ENCODE measurements at regions not wholly inside any gene's neighbourhood (a gene's known extent, or its start where the extent isn't known, plus 50 kb on each side); places are given as distances from the start of the nearest gene placed in this dataset.

DNA sequence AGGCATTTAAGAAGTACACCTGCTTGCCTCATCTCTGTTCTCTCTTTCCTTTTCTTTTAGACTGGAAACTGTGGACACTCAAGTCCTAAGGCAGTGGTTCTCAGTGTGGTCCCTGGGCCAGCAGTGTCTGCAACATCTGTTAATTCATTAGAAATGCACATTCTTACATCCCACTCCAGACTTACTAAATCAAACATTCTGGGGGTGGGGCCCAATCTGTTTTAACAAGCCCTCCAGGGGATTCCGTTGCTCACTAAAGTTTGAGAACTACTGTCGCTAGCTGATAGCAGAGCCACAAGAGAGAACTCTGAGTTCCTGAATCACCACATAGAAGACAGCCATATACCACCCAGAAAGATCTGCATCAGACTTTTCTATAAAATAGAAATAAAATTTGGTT, 430.6 kb downstream of the BCOR start:
- H3K27me3 ChIP-seq (ENCODE audit: control insufficient read depth in 3 of 3, insufficient read depth in 3 of 3, low read length in 3 of 3), result peaks cover 0 to 7% (median 0%) of the 10 kb centered on the region in 3 donors
- H3K27ac ChIP-seq (ENCODE audit: low read depth, low read length), result no peak overlapping the region
- peaks cover 0 to 20% (median 3%) of the 10 kb centered on the region in 3 donors for H3K4me1 ChIP-seq (ENCODE audit: control insufficient read depth in 3 of 3, insufficient read depth in 3 of 3, low read length in 3 of 3)
- no peak overlapping the region for H3K9ac ChIP-seq (ENCODE audit: low read depth in 1 of 3, low read length in 3 of 3)
- no peak overlapping the region for H3K4me3 ChIP-seq (ENCODE audit: low read length in 3 of 3)
- H3K9me3 ChIP-seq (ENCODE audit: control insufficient read depth in 3 of 3, low read length in 3 of 3), result no peaks in the 10 kb centered on the region
- H3K36me3 ChIP-seq (ENCODE audit: control insufficient read depth in 3 of 3, insufficient read depth in 3 of 3, low read length in 3 of 3), result no peaks in the 10 kb centered on the region

DNA sequence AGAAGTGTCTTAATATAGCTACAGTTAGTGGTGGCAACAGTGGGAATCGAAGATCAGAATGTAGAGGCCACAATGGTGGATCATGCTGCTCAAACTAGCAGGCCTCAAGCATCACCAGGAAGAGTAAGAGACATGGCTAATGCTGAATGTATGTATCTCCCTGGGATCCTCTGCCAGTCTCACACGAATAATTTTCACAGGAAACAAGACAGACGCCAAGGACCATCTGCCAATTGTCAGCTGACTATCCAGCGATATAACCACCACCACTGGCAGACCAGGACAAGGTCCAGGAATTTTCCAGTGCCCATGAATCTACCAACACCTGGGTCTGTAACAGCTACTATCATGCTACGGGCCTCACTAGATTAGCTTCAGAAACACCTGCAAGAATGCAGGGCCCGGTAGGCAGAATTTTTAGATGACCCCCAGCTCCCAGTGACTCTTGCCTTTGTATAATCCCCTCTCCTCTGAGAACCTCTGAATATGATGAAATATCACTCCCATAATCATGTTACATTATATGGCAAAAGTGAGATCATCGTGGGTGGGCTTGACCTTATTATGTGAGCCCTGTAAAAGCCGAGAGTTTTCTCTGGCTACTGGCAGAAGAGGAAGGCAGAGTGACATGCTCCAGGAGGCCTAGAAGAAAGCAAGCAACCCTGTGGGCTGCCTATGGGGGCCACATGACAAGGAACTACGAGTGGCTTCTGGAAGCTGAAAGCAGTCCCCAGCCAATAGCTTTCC, 429.8 kb downstream of the BCOR start:
- Histone ChIP-seq H3K9me3 (ENCODE audit: control insufficient read depth in 3 of 3, low read length in 3 of 3) (no peaks in the 10 kb centered on the region), H3K4me3 (ENCODE audit: low read length in 3 of 3) (no peak overlapping the region), H3K27ac (ENCODE audit: low read depth, low read length) (no peak overlapping the region), H3K36me3 (ENCODE audit: control insufficient read depth in 3 of 3, insufficient read depth in 3 of 3, low read length in 3 of 3) (no peaks in the 10 kb centered on the region), H3K9ac (ENCODE audit: low read depth in 1 of 3, low read length in 3 of 3) (no peak overlapping the region), H3K4me1 (ENCODE audit: control insufficient read depth in 3 of 3, insufficient read depth in 3 of 3, low read length in 3 of 3) (peaks cover 0 to 20% (median 3%) of the 10 kb centered on the region in 3 donors), H3K27me3 (ENCODE audit: control insufficient read depth in 3 of 3, insufficient read depth in 3 of 3, low read length in 3 of 3) (peaks cover 0 to 7% (median 0%) of the 10 kb centered on the region in 3 donors)

DNA sequence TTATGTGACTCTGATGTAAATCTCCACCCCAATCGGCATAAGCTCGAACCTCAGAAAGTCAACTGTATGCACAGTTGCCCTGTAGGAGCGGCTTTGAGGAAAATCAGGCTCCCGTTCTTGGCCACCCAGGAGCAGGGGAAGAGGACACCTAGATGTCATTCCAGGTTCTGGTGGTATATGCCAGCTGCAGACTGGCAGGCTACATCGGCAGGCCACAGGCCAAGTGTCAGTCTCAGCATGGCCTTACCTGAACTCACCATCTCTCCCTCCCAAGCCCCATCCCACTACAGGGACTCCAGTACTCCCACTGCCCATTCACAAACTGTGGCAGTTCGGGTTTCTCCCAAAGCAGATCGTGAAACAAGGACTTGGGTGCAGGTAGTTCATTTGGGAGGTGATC, 428.1 kb downstream of the BCOR start:
- Histone ChIP-seq H3K4me1 (ENCODE audit: control insufficient read depth in 3 of 3, insufficient read depth in 3 of 3, low read length in 3 of 3) (peaks cover 0 to 20% (median 3%) of the 10 kb centered on the region in 3 donors), H3K9ac (ENCODE audit: low read depth in 1 of 3, low read length in 3 of 3) (no peak overlapping the region), H3K36me3 (ENCODE audit: control insufficient read depth in 3 of 3, insufficient read depth in 3 of 3, low read length in 3 of 3) (no peaks in the 10 kb centered on the region), H3K27ac (ENCODE audit: low read depth, low read length) (no peak overlapping the region), H3K4me3 (ENCODE audit: low read length in 3 of 3) (no peak overlapping the region), H3K9me3 (ENCODE audit: control insufficient read depth in 3 of 3, low read length in 3 of 3) (no peaks in the 10 kb centered on the region), H3K27me3 (ENCODE audit: control insufficient read depth in 3 of 3, insufficient read depth in 3 of 3, low read length in 3 of 3) (peaks cover 0 to 11% (median 0%) of the 10 kb centered on the region in 3 donors)

DNA sequence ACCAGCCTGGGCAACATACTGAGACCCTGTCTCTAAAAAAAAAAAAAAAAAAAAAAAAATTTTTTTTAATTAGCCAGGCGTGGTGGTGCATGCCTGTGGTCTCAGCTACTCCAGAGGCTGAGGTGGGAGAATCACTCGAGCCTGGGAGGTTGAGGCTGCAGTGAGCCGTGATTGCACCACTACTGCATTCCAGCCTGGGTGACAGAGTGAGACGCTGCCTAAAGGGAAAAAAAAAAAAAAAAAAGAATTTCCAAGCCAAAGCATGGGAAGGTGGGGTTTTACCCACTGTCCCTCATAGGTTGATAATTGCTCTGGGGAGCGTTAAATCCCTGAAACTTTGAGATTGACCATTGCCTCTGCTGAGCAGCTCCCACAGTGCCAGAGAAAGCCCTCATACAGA, 427.5 kb downstream of the BCOR start:
- Histone ChIP-seq H3K36me3 (ENCODE audit: control insufficient read depth in 3 of 3, insufficient read depth in 3 of 3, low read length in 3 of 3) (no peaks in the 10 kb centered on the region), H3K27me3 (ENCODE audit: control insufficient read depth in 3 of 3, insufficient read depth in 3 of 3, low read length in 3 of 3) (peaks cover 0 to 14% (median 0%) of the 10 kb centered on the region in 3 donors), H3K9me3 (ENCODE audit: control insufficient read depth in 3 of 3, low read length in 3 of 3) (no peaks in the 10 kb centered on the region), H3K27ac (ENCODE audit: low read depth, low read length) (no peak overlapping the region), H3K9ac (ENCODE audit: low read depth in 1 of 3, low read length in 3 of 3) (no peak overlapping the region), H3K4me3 (ENCODE audit: low read length in 3 of 3) (no peak overlapping the region), H3K4me1 (ENCODE audit: control insufficient read depth in 3 of 3, insufficient read depth in 3 of 3, low read length in 3 of 3) (peaks cover 0 to 20% (median 3%) of the 10 kb centered on the region in 3 donors)

DNA sequence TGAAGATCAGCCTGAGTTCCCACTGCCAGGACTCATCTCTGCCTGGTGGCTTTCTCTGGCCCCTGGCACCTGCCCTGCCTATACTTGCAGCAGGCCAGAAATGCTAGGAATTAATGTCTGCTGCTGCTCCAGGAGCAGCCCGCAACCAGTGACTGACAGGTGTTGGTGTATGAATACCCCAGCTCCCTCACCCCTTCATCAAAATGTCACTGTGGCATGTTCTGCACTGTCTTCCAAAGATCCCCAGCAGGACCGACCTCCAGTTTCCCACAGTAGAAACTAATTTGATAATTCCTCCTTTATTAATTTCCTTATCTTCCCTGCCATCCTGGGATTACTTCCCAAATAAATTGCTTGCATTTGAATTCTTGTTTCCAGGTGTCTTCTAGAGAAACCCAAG, 425.4 kb downstream of the BCOR start:
- Histone ChIP-seq H3K36me3 (ENCODE audit: control insufficient read depth in 3 of 3, insufficient read depth in 3 of 3, low read length in 3 of 3) (no peaks in the 10 kb centered on the region), H3K9ac (ENCODE audit: low read depth in 1 of 3, low read length in 3 of 3) (no peak overlapping the region), H3K4me3 (ENCODE audit: low read length in 3 of 3) (no peak overlapping the region), H3K4me1 (ENCODE audit: control insufficient read depth in 3 of 3, insufficient read depth in 3 of 3, low read length in 3 of 3) (peaks cover 0 to 20% (median 3%) of the 10 kb centered on the region in 3 donors), H3K27ac (ENCODE audit: low read depth, low read length) (no peak overlapping the region), H3K27me3 (ENCODE audit: control insufficient read depth in 3 of 3, insufficient read depth in 3 of 3, low read length in 3 of 3) (peaks cover 0 to 14% (median 0%) of the 10 kb centered on the region in 3 donors), H3K9me3 (ENCODE audit: control insufficient read depth in 3 of 3, low read length in 3 of 3) (no peaks in the 10 kb centered on the region)

DNA sequence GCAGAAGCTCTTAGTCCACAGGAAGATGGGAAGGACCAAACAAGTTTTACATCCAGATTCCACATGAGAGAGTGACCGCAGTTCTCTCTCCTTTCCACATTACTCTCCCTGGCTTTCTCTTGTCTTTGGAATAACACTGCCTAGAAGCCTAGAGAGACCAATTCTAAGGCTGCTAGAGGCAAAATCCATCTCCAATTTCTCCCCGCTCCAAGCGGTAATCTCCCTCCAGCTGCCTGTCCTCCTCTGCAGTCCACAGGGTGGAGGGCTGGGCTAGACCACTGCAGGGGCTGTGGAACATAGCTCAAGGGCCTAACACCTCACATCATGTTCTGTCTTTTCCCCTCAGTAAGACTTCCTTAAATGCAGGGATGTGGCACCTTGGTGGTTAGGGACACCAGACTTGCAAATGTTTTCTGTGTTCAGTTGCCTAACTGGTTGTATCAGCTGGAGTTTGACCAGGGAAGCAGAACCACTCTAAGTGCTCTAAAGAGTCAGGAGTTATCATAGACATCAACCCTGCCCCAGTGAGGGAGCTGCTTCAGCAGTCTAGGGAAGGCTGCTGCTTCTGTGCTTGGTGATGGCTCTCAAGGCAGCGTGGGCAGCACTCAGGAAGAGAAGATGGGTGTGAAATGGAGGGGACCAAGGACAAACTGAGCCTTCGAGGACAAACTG, 423.1 kb downstream of the BCOR start:
- Histone ChIP-seq H3K27ac (ENCODE audit: low read depth, low read length) (no peak overlapping the region), H3K36me3 (ENCODE audit: control insufficient read depth in 3 of 3, insufficient read depth in 3 of 3, low read length in 3 of 3) (no peaks in the 10 kb centered on the region), H3K9me3 (ENCODE audit: control insufficient read depth in 3 of 3, low read length in 3 of 3) (no peaks in the 10 kb centered on the region), H3K4me3 (ENCODE audit: low read length in 3 of 3) (no peak overlapping the region), H3K9ac (ENCODE audit: low read depth in 1 of 3, low read length in 3 of 3) (no peak overlapping the region), H3K27me3 (ENCODE audit: control insufficient read depth in 3 of 3, insufficient read depth in 3 of 3, low read length in 3 of 3) (peaks cover 0 to 9% (median 0%) of the 10 kb centered on the region in 3 donors), H3K4me1 (ENCODE audit: control insufficient read depth in 3 of 3, insufficient read depth in 3 of 3, low read length in 3 of 3) (peaks cover 0 to 4% (median under 1%) of the 10 kb centered on the region in 3 donors)

DNA sequence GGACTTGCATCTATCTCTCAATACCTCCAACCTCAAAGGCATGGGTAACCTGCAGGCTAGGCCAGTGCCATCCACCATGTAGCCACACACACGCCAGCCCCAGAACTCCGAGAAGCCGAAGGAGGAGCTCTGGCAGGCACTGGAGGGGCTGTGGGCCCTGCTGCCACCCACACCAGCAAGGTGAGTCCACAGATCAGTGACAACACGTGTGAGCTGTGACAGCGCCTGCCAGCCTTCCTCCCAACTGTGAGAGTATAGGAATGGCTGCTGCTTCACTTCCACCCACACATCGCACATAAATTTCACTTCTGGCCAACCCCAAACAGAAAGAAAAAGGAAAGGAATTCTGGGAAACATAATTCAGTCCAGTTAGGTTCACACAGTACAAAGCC, 422.6 kb downstream of the BCOR start:
- Histone ChIP-seq H3K4me3 (ENCODE audit: low read length in 3 of 3) (no peak overlapping the region), H3K36me3 (ENCODE audit: control insufficient read depth in 3 of 3, insufficient read depth in 3 of 3, low read length in 3 of 3) (no peaks in the 10 kb centered on the region), H3K27me3 (ENCODE audit: control insufficient read depth in 3 of 3, insufficient read depth in 3 of 3, low read length in 3 of 3) (peaks cover 0 to 7% (median 0%) of the 10 kb centered on the region in 3 donors), H3K9ac (ENCODE audit: low read depth in 1 of 3, low read length in 3 of 3) (no peak overlapping the region), H3K4me1 (ENCODE audit: control insufficient read depth in 3 of 3, insufficient read depth in 3 of 3, low read length in 3 of 3) (no peaks in the 10 kb centered on the region), H3K27ac (ENCODE audit: low read depth, low read length) (no peak overlapping the region), H3K9me3 (ENCODE audit: control insufficient read depth in 3 of 3, low read length in 3 of 3) (no peaks in the 10 kb centered on the region)

DNA sequence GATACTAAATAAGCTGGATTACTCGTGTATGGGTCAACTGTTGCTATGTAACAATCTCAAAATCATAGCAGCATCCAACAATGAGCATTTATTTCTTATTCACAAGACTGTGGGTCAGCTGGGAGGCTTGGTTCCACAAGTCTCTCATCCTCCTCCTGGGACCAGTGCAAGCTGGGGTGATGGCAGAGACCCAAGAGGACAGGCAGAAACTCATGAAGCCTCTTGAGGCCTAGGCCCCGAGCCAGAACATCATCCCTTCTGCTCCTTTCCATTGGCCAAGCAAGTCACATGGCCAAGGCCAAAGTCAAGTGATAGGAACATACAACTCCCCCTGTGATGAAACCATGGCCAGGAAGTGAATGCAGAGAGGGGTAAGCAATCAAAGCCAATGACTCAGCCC, 422.1 kb downstream of the BCOR start:
- Histone ChIP-seq H3K4me1 (ENCODE audit: control insufficient read depth in 3 of 3, insufficient read depth in 3 of 3, low read length in 3 of 3) (no peaks in the 10 kb centered on the region), H3K27ac (ENCODE audit: low read depth, low read length) (no peak overlapping the region), H3K9ac (ENCODE audit: low read depth in 1 of 3, low read length in 3 of 3) (no peak overlapping the region), H3K27me3 (ENCODE audit: control insufficient read depth in 3 of 3, insufficient read depth in 3 of 3, low read length in 3 of 3) (peaks cover 0 to 7% (median 0%) of the 10 kb centered on the region in 3 donors), H3K9me3 (ENCODE audit: control insufficient read depth in 3 of 3, low read length in 3 of 3) (no peaks in the 10 kb centered on the region), H3K4me3 (ENCODE audit: low read length in 3 of 3) (no peak overlapping the region), H3K36me3 (ENCODE audit: control insufficient read depth in 3 of 3, insufficient read depth in 3 of 3, low read length in 3 of 3) (no peaks in the 10 kb centered on the region)

DNA sequence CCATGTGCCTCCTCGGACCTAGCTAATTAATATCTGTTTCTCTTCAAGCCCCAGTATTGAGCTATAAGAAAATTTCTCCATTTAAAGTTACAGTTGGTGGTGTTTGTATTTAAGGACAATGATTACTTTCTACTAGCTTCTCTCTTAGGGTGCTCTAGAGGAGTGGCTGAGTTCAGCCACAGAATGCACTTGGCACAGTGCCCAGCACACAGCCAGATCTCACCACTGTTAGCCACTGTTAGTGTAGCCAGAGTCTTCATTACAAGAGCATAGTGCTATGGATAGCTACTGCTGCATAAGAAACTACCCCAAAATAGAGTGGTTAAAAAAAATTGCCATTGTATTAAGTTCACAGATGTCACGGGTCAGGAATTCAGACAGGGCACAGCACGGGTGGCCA, 421.3 kb downstream of the BCOR start:
- Histone ChIP-seq H3K27ac (ENCODE audit: low read depth, low read length) (no peak overlapping the region), H3K36me3 (ENCODE audit: control insufficient read depth in 3 of 3, insufficient read depth in 3 of 3, low read length in 3 of 3) (no peaks in the 10 kb centered on the region), H3K27me3 (ENCODE audit: control insufficient read depth in 3 of 3, insufficient read depth in 3 of 3, low read length in 3 of 3) (peaks cover 0 to 7% (median 0%) of the 10 kb centered on the region in 3 donors)

DNA sequence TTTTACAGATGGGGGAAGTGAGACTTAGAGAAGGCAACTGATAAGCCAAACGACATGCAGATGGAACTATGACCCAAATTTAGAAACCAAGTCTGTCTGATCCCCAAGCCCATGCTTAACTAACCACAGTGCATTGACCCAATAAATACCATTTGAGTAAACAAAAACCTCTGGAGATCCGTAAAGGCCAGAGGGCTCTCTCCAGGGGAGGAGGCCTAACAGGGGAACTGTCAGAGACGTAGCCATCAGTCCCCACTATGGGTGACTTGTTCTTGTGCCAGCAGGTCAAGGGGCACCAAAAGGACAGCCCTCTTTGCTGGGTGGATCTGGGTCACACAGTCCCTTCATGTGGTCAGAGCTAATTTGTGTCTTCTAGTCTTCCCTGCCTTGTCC, 420.2 kb downstream of the BCOR start:
- Histone ChIP-seq H3K4me1 (ENCODE audit: control insufficient read depth in 3 of 3, insufficient read depth in 3 of 3, low read length in 3 of 3) (no peaks in the 10 kb centered on the region), H3K9ac (ENCODE audit: low read depth in 1 of 3, low read length in 3 of 3) (no peak overlapping the region), H3K27ac (ENCODE audit: low read depth, low read length) (no peak overlapping the region), H3K4me3 (ENCODE audit: low read length in 3 of 3) (no peak overlapping the region), H3K27me3 (ENCODE audit: control insufficient read depth in 3 of 3, insufficient read depth in 3 of 3, low read length in 3 of 3) (peaks cover 0 to 7% (median 0%) of the 10 kb centered on the region in 3 donors), H3K9me3 (ENCODE audit: control insufficient read depth in 3 of 3, low read length in 3 of 3) (no peaks in the 10 kb centered on the region), H3K36me3 (ENCODE audit: control insufficient read depth in 3 of 3, insufficient read depth in 3 of 3, low read length in 3 of 3) (no peaks in the 10 kb centered on the region)

More for the DNA sequence above, 421.3 kb downstream of the BCOR start:
- H3K4me1 ChIP-seq (ENCODE audit: control insufficient read depth in 3 of 3, insufficient read depth in 3 of 3, low read length in 3 of 3), result no peaks in the 10 kb centered on the region
- H3K4me3 ChIP-seq (ENCODE audit: low read length in 3 of 3), result no peak overlapping the region
- H3K9me3 ChIP-seq (ENCODE audit: control insufficient read depth in 3 of 3, low read length in 3 of 3), result no peaks in the 10 kb centered on the region
- no peak overlapping the region for H3K9ac ChIP-seq (ENCODE audit: low read depth in 1 of 3, low read length in 3 of 3)

Measured in skeletal muscle tissue (tissue), 3 donors.